Stimulated activated CD8-positive, alpha-beta memory T cell treated with anti-CD3 and anti-CD28 coated beads, Interleukin-4, amount 100 ng/mL, for 48 hours (primary cell): ENCODE measurements at regions not wholly inside any gene's neighbourhood (a gene's known extent, or its start where the extent isn't known, plus 50 kb on each side); places are given as distances from the start of the nearest gene placed in this dataset.
"Not testable (repeated sequence)": the region's sequence is repeated elsewhere in the genome, so short reads cannot be mapped to it uniquely, and the experiment has no call there.

ENCODE experiments used
- DNase-seq: peaks from one replicate; pipeline ENCODE4 v3.0.0-alpha.2; 2020

DNA sequence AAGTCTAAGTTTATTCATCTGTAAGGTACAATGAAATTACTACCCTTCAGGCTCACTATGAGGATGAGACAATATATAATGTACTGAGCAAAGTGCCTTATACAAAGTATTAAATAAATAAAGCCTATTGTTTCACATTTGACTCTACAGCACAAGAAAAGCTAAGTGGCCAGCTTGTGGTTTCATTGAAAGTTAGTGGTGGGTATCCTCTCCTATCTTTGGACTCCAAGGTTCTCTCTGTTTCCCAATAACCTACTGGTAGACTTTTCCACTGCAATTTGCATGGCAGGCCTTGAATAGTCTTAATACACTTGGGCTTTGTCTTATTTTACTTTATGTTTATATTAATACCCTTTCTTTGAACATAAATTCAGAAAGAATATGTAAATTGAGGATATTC is 262.7 kb downstream of the DEPDC1B start:
- DNase-seq: no peak

DNA sequence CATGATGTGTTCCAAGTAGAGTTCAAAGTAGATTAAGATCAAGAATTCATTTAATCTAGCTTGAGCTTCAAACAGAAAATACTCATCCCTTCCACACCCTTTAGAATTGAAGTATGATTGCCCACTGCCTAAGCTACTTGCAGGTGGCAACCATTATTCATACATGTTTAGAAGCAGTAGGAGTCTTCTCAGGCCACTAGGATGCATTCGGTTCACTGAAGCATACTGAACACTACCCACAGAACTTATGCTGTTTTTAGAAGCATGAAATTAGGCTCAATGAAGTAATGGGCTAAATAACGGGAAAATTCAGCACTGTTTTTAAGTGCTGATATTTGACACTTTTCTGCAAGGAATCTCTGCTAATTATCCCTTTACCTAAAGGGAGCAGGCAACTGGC is 263.4 kb downstream of the DEPDC1B start:
- DNase-seq: no peak

DNA sequence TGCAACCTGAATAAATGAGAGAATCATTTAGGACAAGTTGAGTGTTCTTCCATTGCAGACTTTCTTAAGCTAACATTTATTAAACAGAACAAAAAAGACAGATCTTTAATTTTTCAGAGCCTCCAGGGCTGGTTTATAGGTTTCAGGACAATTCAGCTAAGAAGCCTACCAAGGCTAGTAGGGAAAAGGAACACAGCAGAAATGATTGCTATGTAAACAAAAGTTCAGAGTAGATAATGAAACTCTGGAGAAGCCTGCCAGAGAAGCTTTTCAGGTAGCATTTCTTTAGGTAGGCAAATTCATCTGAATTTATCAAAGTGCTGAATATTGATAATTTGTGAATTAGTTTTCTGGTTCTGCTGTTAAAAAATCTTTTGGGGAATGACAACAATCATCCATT is 264.2 kb downstream of the DEPDC1B start:
- DNase-seq: no peak

DNA sequence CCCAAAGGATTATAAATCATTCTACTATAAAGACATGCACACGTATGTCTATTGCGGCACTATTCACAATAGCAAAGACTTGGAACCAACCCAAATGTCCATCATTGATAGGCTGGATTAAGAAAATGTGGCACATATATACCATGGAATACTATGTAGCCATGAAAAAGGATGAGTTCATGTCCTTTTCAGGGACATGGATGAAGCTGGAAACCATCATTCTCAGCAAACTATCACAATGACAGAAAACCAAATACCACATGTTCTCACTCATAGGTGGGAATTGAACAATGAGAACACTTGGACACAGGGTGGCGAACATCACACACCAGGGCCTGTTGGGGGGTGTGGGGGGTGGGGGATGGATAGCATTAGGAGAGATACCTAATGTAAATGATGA is 273.8 kb downstream of the DEPDC1B start:
- DNase-seq: not testable (repeated sequence)

DNA sequence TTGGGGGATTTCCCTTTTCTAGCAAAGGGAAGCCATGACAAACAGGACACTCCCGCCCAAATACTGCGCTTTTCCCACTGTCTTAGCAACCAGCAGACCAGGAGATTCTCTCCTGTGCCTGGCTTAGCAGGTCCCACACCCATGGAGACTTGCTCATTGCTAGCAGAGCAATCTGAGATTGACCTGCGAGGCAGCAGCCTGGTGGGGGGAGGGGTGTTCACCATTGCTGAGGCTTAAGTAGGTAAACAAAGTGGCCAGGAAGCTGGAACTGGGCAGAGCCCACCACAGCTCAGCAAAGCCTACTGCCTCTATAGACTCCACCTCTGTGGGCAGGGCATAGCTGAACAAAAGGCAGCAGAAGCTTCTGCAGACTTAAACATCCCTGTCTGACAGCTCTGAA is 279.2 kb downstream of the DEPDC1B start:
- DNase-seq: not testable (repeated sequence)

DNA sequence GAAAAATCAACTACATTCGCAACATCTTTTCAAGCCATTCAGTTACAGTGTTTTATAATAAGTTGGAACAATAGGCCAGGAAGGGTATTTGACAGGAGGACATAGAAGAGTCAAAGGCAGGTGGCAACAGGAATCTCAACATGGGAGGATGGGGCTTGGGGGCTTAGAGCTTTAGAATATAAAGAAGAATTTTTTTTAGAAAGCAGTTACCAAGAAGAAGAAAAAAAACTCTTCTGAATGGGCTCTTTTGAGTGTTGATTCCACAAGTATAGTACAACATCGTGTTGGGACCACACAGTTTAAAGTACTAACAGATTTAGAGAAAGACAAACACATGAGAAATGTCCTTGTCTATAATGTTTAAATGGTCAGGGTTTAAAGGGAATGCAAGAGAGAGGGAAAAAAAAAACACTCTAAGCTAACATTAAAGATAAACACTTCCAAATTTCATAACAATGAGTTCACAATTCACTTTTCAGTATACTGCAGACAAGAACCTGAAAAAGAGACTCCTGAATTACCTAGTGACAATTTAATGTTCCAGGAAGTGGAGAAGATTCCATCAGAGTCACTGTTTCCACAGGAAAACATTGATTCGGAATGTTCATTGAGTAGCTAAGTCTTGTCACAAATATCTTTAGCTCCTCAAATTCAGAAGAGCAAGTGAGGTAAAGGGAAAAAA is 282.3 kb downstream of the DEPDC1B start:
- no peak for DNase-seq

DNA sequence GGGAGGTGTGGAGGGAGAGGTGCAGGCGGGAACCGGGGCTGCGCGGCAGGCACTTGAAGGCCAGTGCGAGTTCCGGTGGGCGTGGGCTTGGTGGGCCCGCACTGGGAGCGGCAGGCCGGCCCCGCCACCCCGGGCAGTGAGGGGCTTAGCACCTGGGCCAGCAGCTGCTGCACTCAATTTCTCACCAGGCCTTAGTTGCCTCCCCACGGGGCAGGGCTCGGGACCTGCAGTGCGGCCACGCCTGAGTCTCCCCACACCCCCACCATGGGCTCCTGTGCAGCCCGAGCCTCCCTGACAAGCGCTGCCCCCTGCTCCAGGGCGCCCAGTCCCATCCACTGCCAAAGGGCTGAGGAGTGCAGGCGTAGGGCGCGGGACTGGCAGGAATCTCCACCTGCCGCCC is 284.5 kb downstream of the DEPDC1B start:
- no peak for DNase-seq

DNA sequence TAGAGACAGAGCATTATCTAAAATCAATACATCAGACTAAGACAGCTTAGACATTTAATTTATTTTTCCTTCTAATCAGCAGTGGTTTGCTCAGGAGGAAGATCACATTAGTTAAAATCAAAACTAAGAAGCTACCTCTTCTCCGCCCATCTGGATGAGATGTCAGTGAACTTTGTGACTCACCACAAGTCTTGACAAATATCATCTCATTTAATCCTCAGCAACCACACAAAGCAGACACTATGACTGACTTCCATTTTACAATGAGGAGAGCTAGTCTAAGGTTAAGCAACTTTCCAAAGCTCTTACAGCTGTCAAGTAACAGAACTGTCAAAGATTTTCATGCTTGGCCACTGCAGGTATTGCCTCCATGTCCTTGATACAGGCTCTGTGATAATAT is 289.5 kb downstream of the DEPDC1B start:
- no peak for DNase-seq

DNA sequence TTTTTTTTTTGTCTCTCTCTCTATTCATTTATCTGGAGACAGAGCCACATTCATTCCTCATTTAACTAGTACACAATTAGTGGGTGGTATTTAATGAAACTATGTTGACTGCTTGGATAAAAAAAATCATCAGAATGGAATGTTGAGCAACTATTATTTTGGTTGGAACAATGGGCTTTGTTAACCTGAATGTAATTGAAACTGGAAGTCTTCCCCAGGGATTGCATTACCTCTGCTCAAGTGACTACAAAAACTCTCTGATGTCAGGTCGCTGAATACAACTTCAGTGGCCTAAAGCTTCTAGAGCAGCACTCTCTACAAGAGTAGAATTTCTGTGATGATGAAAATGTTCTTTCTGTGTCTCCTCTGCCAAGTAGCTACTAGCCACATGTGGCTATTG is 295.8 kb downstream of the DEPDC1B start:
- no peak for DNase-seq

DNA sequence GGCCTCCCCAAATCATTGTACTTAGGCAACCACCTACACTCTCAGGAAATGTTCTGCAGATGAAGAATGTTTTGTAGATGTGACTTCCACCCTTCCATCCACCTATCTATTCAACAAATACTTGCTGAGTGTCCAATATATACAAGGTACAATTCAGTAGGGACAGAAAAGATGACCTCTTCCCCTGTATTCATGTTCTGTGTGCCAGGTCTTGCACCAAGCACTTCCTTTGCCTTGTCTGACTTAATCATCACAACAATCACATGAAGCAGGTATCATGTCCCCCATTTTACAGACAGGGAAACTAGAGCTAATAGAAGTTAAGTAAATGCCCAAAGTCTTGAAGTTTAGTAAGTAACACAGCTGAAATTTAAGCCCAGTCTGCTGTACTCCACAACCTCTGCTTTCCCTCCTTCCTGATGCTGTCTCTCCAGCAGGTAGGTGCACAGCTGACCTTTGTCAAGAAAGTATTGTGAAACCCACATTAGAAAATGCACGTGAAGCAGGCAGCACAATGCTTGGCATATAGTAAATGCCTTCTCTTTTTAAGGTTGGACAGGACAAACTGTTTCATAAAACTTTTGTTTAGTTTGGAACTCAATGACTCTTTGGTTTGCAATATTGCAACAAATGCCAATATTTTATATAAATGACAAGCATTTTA is 296.5 kb downstream of the DEPDC1B start:
- DNase-seq: no peak

DNA sequence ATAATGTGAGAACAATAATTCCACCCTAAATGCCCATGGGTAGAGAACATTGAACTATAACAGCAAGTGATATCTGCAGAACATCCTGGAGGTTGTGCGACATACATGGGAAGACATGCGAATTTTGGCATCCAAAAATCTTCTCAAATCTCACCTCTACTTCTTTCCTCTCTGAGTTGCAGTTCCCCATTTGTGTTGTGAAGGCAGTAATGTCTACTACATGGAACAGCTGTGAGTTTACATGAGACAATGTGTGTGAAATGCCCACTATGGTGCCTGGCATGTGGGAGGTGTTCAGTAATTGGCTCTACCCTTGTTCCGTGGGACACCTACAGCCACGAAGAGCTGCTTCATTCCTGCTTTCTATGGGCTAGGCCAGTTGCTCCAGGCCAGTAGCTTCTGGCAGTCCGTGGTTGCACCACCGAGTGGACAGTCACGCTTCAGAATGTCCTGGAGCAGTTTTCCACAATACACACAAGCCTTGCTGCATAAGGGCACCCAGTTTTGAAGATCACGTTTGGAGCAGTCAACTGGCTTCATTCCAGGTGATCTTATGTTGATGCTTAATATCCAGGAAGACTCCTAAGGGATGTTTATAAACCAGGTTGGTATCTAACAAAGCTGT is 297.7 kb downstream of the DEPDC1B start:
- no peak for DNase-seq

DNA sequence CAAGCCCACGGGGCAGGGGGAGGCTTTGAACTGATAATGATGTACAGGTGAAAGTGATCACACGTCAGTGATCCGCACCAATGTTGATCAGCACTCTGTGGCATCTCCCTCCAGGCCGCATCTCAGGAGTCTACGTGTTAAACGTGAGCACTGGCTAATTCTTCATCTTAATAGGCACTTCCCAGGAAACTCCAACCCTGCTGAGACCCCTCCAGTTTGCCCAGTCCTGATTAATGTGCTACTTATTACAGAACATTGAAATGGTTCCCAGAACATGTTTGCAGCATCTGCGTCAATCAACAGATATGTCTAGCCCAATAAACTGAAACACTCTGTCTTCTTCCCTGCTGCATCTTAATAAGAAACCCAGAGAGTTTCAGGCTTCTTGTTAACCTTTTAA is 298.4 kb downstream of the DEPDC1B start:
- no peak for DNase-seq

DNA sequence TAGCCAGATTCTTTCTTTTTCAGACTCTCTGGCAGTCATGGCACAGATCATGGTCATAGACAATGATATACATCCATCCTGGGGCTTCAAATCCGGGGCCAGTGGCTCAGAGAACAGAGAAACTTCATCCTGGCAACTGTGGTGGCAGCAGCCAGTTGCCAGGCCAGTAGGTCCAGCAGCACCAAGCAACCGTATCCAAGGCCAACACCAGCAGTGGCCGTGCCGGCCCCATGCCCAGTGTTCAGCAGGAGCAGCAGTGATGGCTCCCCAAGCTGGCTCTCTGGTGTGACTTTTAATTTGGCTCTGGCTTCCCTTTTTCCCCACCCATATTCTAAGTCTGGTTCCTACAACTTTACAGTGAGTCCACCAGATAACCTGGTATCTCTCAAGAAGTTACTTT is 300.5 kb downstream of the DEPDC1B start:
- no peak for DNase-seq

DNA sequence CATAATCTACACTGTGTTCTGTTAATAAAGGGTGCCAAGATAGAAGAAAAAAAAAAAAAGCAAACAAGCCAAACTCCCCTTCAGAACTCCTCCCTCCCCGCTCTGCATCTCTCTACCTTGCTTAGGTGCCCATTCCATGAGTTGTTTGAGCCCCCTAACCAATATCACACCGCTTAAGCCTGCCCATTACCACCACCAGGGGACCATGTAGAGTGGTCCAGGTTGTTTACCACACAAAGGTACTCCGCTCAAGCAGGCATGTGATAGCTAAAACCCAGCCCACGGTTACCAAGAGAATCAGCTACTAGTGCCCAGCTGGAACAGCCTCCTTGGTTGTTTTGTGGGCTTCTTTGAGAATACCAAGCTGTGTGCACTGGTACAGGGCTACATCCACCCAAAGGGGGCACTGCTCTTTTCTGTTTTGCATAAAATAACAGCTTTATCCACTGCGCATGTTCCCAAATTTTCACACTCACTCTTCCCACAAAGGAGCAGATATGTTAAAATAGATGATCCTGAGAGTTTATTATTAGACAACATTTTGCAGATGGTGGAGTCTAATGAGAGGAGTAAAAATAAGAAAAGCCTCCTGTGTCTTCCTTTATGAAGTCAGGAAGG is 304.1 kb downstream of the DEPDC1B start:
- no peak for DNase-seq

DNA sequence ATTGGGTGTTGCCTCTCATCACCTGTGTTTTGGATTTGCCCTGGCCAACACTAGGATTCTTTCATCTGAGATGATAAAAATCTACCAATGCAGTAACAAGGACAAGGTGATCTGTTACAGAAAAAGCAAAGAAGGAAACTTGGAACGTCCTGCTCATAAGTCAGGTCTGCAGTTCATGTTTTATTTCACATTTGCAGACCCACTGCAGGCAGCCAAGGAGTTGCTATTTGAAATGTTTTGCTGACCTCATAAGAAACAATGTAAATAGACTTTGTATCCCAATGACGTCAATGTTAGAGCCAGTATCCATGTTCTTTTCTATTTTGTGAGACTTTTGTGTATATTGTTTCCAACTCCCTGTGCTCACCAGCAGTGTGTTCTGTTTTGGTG is 312.9 kb downstream of the DEPDC1B start:
- no peak for DNase-seq

DNA sequence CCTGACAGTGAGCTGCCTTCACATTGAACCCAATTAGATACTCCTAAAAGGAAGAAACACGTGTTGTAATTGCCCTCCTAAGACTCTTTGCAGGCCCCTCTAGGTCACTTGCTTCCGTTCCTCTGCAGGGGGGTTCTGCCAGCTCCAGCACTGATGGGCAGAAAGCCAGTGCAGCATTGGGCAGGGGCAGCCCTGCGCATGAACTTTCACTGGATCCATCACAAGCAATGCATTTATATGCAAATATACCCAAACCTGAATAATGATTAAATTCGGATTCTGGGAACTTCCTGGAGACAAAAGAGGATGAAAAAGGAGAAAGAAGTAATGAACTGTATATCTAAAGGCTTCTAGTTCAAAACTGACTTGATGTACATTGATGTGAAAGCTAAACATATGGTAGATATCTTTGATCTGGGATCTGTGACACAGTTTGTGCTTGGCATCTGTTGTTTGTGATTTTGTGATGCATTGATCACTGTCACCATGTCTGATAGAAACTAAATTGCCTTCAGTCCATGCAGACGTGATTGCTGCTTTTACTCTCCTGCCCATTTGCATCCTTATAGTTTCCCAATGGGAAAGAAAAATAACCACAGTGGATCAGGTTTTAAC is 313.4 kb downstream of the DEPDC1B start:
- DNase-seq: no peak

DNA sequence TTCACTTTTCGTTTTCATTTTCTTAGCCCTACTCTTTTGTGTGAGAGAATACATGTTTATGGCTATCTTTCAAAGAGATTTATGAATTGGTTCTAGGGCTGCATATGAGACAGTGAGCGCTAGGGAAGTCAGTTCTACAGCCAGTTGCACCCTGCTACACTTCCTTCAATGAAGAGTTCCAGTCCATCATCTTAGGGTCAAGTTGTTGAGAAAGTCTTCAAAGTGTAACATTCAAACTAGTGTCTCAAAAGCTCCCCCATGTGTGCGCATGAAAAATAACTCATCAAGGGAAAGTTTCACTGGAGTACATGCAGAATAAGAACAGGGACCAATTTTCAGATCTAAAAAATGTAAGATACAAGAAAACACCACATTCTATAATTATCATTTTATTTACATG is 317.2 kb downstream of the DEPDC1B start:
- DNase-seq: no peak

DNA sequence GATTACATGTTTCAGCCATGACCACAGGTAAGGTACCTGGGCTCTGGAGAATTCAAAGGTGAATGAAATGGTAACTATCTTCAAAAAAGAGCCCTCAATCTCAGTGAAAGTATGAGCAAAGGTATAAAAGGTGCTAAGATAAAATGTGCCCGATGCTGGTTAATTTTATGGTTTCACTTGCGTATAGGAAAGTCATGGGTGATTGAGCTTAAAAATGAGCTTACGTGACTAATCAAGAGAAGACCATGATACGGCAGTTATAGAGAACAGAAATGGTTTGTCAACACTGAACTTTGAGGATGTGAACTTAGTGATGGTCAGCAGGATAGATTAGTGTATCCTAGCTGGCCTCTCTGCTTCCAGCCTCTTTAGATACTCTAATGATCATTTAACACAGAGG is 320.1 kb downstream of the DEPDC1B start:
- DNase-seq: no peak

DNA sequence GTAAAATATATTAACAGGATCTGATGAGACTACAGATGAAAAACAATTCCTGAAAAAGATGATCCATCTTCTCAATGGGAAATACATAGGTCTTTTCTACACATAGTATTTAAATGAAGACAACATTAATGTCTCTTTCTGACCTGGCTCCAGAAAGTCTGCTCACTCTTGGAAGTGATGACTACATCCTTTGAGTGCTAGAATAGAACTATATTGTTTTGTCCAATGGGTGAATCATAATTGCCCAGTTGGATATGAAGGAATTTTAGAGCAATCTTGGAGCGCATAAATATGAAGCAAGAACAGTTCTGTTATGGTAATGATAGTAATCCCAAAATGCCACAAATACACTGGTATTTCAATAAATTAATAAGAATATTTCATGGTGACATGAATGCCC is 322.1 kb downstream of the DEPDC1B start:
- DNase-seq: no peak

DNA sequence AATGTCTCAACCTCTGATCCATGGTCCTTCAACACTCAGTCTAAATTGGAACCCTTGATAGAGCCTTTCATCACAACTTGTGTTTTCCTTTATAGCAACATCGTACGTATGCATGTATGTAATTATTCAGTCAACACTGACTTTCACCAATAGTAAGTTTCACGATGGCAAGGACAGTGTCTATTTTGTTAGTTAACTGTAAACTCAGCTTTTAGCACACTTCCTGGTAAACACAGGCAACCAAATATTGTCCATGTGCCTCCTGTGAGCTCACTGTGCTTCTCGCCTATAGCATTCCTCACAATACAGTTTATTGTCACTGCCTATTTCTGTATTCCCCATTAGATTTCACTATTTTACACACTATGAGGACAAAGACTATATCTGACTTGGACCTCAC is 323.1 kb downstream of the DEPDC1B start:
- no peak for DNase-seq

DNA sequence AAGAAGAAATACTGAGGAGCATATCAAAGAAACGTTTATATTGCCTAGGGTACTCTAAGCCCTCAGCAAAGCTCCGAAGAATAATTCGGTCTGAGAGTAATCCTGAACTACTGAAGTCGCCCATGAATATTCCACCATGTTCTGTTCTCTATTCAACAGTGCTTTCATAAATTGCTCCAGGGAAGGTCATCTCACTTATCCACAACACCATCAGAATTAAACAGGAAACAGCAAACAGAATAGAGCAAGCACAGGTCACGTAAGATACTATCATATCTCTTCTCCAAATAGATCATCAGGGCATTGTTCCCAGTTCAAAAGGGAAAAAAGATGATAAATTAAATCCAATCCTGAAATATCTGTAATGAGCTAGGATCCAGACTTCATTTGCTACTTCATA is 325.6 kb downstream of the DEPDC1B start:
- DNase-seq: no peak

DNA sequence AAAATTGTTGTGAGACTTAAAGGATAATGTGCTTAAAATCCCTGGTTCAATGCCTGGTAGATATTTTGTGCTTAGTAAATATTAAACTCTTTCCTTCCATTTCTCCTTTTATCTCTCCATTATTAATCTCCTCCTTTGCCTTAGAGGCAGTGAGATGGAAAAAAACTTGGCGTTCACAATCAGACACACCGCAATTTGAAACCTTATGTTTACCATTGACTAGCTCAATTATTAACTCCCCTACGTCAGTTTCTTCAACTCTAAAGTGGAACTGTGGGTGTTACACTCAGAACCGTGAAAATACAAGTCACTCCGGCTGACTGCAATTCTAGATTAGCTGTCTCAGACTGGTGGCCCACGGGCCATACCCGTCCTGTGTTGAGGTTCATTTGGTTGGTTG is 327.2 kb downstream of the DEPDC1B start:
- DNase-seq: no peak

DNA sequence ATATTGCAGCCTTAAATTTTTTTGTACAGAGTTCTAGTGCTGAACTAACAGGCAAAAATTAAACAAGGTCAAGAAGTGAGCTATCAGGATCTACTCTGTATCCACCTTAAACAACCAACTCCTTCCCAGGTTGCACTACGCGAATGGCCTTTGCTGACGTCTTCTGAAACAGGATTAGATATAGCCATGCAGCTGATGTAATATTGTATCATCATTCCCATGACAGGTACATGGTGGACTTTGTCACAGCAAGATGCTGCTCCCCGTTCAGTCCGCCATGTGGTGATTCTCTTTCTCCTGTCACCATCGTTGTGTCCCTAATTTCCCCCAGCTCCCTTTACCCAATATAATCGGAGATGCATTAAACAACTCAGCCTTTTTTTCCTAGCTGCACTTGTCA is 328.9 kb downstream of the DEPDC1B start:
- no peak for DNase-seq

DNA sequence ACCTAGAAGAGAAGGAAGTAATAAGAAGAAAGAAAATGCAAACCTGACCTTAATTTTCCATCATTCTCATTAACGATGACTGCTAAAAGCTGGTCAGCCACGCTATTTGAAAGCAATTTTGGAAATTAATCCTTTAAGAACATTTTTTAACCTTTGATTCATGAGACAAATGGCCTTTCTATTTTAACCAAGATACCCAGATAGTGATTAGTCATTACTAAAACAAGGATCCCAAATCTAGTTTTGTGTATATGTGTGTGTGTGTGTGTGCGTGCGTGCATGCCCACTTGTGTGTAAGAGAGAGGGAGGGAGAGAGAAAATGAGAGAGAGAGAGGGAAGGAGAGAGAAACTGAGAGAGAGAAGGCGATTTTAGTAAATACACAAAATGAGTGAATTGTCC is 329.5 kb downstream of the DEPDC1B start:
- DNase-seq: no peak
